ENCODE measurements at regions not wholly inside any gene's neighbourhood (a gene's known extent, or its start where the extent isn't known, plus 50 kb on each side); places are given as distances from the start of the nearest gene placed in this dataset.

DNA sequence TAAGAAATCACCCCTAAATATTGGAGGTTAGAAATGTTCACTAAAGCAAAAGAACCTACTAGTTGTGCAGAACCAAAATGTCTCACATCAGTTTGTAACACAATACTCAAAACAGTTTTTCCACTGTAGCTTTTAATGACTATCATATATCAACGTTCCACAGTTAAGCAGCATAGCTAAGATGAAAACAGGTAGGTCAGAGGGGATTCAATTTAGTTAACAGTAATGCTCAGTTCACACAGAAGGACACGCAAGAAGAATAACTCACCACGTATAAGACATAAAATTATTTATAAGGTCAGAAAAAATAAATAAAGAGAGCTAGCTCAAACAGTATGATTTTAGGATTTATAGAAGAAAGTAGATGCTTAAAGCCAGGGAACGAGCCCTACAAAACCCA is 118.9 kb upstream of the CCDC150 start:
- Histone ChIP-seq H3K9me2 (ENCODE audit: insufficient read depth) (no peaks in the 10 kb centered on the region), H3K4me2 (no peak overlapping the region), H3K79me2 (replicated peaks; ENCODE audit: insufficient read depth) (no peaks in the 10 kb centered on the region), H3K36me3 (ENCODE audit: insufficient read depth) (no peaks in the 10 kb centered on the region), H2AFZ (no peak overlapping the region), H3K4me1 (ENCODE audit: insufficient read depth) (no peaks in the 10 kb centered on the region), H3K4me3 (no peak overlapping the region), H3K27ac (ENCODE audit: low read depth) (no peak overlapping the region), H3K27me3 (ENCODE audit: insufficient read depth) (no peaks in the 10 kb centered on the region), H4K20me1 (replicated peaks; ENCODE audit: insufficient read depth) (no peaks in the 10 kb centered on the region), H3F3A (replicated peaks; ENCODE audit: low read depth) (no peaks in the 10 kb centered on the region)
- no peaks in the 10 kb centered on the region for H3K36me3 Mint-ChIP-seq (ENCODE audit: low read depth)
- DNase-seq (ENCODE audit: low spot score) (no peak), ATAC-seq (no peak)
- no peaks in the 10 kb centered on the region for H3K27me3 Mint-ChIP-seq (ENCODE audit: insufficient read depth, low read depth, poor library complexity)
- H3K4me1 Mint-ChIP-seq, result peaks cover 6% of the 10 kb centered on the region
- TF ChIP-seq, protein P1, sequence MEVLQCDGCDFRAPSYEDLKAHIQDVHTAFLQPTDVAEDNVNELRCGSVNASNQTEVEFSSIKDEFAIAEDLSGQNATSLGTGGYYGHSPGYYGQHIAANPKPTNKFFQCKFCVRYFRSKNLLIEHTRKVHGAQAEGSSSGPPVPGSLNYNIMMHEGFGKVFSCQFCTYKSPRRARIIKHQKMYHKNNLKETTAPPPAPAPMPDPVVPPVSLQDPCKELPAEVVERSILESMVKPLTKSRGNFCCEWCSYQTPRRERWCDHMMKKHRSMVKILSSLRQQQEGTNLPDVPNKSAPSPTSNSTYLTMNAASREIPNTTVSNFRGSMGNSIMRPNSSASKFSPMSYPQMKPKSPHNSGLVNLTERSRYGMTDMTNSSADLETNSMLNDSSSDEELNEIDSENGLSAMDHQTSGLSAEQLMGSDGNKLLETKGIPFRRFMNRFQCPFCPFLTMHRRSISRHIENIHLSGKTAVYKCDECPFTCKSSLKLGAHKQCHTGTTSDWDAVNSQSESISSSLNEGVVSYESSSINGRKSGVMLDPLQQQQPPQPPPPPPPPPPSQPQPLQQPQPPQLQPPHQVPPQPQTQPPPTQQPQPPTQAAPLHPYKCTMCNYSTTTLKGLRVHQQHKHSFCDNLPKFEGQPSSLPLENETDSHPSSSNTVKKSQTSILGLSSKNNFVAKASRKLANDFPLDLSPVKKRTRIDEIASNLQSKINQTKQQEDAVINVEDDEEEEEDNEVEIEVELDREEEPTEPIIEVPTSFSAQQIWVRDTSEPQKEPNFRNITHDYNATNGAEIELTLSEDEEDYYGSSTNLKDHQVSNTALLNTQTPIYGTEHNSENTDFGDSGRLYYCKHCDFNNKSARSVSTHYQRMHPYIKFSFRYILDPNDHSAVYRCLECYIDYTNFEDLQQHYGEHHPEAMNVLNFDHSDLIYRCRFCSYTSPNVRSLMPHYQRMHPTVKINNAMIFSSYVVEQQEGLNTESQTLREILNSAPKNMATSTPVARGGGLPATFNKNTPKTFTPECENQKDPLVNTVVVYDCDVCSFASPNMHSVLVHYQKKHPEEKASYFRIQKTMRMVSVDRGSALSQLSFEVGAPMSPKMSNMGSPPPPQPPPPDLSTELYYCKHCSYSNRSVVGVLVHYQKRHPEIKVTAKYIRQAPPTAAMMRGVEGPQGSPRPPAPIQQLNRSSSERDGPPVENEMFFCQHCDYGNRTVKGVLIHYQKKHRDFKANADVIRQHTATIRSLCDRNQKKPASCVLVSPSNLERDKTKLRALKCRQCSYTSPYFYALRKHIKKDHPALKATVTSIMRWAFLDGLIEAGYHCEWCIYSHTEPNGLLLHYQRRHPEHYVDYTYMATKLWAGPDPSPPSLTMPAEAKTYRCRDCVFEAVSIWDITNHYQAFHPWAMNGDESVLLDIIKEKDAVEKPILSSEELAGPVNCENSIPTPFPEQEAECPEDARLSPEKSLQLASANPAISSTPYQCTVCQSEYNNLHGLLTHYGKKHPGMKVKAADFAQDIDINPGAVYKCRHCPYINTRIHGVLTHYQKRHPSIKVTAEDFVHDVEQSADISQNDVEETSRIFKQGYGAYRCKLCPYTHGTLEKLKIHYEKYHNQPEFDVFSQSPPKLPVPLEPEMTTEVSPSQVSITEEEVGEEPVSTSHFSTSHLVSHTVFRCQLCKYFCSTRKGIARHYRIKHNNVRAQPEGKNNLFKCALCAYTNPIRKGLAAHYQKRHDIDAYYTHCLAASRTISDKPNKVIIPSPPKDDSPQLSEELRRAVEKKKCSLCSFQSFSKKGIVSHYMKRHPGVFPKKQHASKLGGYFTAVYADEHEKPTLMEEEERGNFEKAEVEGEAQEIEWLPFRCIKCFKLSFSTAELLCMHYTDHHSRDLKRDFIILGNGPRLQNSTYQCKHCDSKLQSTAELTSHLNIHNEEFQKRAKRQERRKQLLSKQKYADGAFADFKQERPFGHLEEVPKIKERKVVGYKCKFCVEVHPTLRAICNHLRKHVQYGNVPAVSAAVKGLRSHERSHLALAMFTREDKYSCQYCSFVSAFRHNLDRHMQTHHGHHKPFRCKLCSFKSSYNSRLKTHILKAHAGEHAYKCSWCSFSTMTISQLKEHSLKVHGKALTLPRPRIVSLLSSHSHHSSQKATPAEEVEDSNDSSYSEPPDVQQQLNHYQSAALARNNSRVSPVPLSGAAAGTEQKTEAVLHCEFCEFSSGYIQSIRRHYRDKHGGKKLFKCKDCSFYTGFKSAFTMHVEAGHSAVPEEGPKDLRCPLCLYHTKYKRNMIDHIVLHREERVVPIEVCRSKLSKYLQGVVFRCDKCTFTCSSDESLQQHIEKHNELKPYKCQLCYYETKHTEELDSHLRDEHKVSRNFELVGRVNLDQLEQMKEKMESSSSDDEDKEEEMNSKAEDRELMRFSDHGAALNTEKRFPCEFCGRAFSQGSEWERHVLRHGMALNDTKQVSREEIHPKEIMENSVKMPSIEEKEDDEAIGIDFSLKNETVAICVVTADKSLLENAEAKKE (CRISPR knock-in tag; IDR thresholded peaks at IDR 0.05), result no peak
- TF ChIP-seq CREB1 (CRISPR knock-in tag; IDR thresholded peaks at IDR 0.05; ENCODE audit: low read depth), result no peak
- no peak for TF ChIP-seq NANOG (IDR thresholded peaks at IDR 0.05; ENCODE audit: borderline replicate concordance)
- TF ChIP-seq ZNF114 (CRISPR knock-in tag; IDR thresholded peaks at IDR 0.05), result no peak
- no peak for TF ChIP-seq STAT1 (IDR thresholded peaks at IDR 0.05; ENCODE audit: unreplicated experiment)
- TF ChIP-seq, protein P2, sequence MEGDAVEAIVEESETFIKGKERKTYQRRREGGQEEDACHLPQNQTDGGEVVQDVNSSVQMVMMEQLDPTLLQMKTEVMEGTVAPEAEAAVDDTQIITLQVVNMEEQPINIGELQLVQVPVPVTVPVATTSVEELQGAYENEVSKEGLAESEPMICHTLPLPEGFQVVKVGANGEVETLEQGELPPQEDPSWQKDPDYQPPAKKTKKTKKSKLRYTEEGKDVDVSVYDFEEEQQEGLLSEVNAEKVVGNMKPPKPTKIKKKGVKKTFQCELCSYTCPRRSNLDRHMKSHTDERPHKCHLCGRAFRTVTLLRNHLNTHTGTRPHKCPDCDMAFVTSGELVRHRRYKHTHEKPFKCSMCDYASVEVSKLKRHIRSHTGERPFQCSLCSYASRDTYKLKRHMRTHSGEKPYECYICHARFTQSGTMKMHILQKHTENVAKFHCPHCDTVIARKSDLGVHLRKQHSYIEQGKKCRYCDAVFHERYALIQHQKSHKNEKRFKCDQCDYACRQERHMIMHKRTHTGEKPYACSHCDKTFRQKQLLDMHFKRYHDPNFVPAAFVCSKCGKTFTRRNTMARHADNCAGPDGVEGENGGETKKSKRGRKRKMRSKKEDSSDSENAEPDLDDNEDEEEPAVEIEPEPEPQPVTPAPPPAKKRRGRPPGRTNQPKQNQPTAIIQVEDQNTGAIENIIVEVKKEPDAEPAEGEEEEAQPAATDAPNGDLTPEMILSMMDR (conservative IDR thresholded peaks at IDR 0.05; ENCODE audit: low read depth in 2 of 2), result no peak
- no peak for TF ChIP-seq EZH2phosphoT487 (IDR thresholded peaks at IDR 0.05; ENCODE audit: unreplicated experiment)
- TF ChIP-seq, protein P3, sequence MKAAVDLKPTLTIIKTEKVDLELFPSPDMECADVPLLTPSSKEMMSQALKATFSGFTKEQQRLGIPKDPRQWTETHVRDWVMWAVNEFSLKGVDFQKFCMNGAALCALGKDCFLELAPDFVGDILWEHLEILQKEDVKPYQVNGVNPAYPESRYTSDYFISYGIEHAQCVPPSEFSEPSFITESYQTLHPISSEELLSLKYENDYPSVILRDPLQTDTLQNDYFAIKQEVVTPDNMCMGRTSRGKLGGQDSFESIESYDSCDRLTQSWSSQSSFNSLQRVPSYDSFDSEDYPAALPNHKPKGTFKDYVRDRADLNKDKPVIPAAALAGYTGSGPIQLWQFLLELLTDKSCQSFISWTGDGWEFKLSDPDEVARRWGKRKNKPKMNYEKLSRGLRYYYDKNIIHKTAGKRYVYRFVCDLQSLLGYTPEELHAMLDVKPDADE (IDR thresholded peaks at IDR 0.05), result no peak
- TF ChIP-seq EZH2 (IDR thresholded peaks at IDR 0.05; ENCODE audit: low read depth, unreplicated experiment), result no peak
- no peak for TF ChIP-seq JUNB (IDR thresholded peaks at IDR 0.05; ENCODE audit: unreplicated experiment)
- no peak for TF ChIP-seq POLR2AphosphoS5 (IDR thresholded peaks at IDR 0.05; ENCODE audit: low read depth)
- no peak for TF ChIP-seq ZNF331 (CRISPR knock-in tag; IDR thresholded peaks at IDR 0.05; ENCODE audit: low read depth)
- TF ChIP-seq, protein P4, sequence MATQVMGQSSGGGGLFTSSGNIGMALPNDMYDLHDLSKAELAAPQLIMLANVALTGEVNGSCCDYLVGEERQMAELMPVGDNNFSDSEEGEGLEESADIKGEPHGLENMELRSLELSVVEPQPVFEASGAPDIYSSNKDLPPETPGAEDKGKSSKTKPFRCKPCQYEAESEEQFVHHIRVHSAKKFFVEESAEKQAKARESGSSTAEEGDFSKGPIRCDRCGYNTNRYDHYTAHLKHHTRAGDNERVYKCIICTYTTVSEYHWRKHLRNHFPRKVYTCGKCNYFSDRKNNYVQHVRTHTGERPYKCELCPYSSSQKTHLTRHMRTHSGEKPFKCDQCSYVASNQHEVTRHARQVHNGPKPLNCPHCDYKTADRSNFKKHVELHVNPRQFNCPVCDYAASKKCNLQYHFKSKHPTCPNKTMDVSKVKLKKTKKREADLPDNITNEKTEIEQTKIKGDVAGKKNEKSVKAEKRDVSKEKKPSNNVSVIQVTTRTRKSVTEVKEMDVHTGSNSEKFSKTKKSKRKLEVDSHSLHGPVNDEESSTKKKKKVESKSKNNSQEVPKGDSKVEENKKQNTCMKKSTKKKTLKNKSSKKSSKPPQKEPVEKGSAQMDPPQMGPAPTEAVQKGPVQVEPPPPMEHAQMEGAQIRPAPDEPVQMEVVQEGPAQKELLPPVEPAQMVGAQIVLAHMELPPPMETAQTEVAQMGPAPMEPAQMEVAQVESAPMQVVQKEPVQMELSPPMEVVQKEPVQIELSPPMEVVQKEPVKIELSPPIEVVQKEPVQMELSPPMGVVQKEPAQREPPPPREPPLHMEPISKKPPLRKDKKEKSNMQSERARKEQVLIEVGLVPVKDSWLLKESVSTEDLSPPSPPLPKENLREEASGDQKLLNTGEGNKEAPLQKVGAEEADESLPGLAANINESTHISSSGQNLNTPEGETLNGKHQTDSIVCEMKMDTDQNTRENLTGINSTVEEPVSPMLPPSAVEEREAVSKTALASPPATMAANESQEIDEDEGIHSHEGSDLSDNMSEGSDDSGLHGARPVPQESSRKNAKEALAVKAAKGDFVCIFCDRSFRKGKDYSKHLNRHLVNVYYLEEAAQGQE (IDR thresholded peaks at IDR 0.05; ENCODE audit: unreplicated experiment), result no peak
- no peak overlapping the region for H3K27ac Mint-ChIP-seq
- H3K9me3 Mint-ChIP-seq, result no peaks in the 10 kb centered on the region
- no peak overlapping the region for H3K4me3 Mint-ChIP-seq

Data from GM23338 (cell line).